Activated CD4-positive, alpha-beta T cell treated with anti-CD3 and anti-CD28 coated beads for 36 hours (primary cell): ENCODE measurements at regions not wholly inside any gene's neighbourhood (a gene's known extent, or its start where the extent isn't known, plus 50 kb on each side); places are given as distances from the start of the nearest gene placed in this dataset.
"Not testable (repeated sequence)": the region's sequence is repeated elsewhere in the genome, so short reads cannot be mapped to it uniquely, and the experiment has no call there.

Experiments used
- ATAC-seq: fragments of 200-7000 bp; cut with Tn5 transposase; one replicate; pipeline ENCODE4 v1.10.0; 2021; ENCODE audit warnings: mild to moderate bottlenecking, moderate library complexity
- CTCF ChIA-PET: fragments of 350-600 bp; sonication (Branson Sonifier 250); formaldehyde crosslinking; loops from one replicate; lab custom pipeline; 2021; ENCODE audit warnings: antibody characterized with exemption; lab: Charles Lee
- POLR2A ChIA-PET: fragments of 350-600 bp; sonication (Branson Sonifier 250); formaldehyde crosslinking; loops from one replicate; lab custom pipeline; 2021; ENCODE audit warnings: antibody characterized with exemption, inconsistent platforms; lab: Charles Lee
- DNase-seq: peaks from one replicate; pipeline ENCODE4 v3.0.0-alpha.2; 2020
- H3K27ac Mint-ChIP-seq: one replicate; pipeline ENCODE4 v1.8.0; 2021; ENCODE audit warnings: mixed read lengths
- H3K27me3 Mint-ChIP-seq: one replicate; pipeline ENCODE4 v1.8.0; 2021; ENCODE audit warnings: mixed read lengths
- H3K36me3 Mint-ChIP-seq: one replicate; pipeline ENCODE4 v1.8.0; 2021; ENCODE audit warnings: low read depth, mixed read lengths
- H3K4me1 Mint-ChIP-seq: one replicate; pipeline ENCODE4 v1.8.0; 2021; ENCODE audit warnings: mixed read lengths
- H3K4me3 Mint-ChIP-seq: one replicate; pipeline ENCODE4 v1.8.0; 2021; ENCODE audit warnings: mild to moderate bottlenecking, moderate library complexity, mixed read lengths
- H3K9me3 Mint-ChIP-seq: one replicate; pipeline ENCODE4 v1.8.0; 2021; ENCODE audit warnings: low read depth, mixed read lengths
- intact Hi-C, 2 experiments: fragments of 100-400 bp; cut with DNase I in 1 of 2; cut with micrococcal nuclease in 1 of 2; formaldehyde crosslinking; loops; one replicate each; pipeline versions ENCODE4 v1.14.2 to v1.15.1; 2022 to 2024; cut with DNase I, micrococcal nuclease

DNA sequence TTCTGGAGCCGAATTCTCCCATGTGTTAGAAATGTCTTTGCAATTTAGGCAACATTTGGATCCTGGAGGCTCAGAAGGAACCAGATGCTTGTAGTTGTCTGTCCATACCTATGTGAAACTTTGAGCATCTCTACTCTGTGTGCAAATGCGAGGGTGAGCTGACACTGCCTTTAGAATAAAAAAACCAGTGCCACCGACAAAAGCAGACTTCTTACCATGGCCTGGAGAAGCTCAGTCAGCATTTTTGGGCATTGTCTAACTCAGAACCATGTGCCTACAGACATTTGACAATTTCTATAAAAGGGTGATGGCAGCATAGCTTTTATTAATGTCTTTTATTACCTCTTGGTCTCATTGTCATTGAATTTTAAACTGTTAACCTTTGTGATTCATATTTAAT, 78.4 kb upstream of the PPM1H start:
- ATAC-seq (no peak), DNase-seq (no peak)
- no peaks in the 10 kb centered on the region for H3K9me3 Mint-ChIP-seq
- no peaks in the 10 kb centered on the region for H3K4me1 Mint-ChIP-seq
- H3K27ac Mint-ChIP-seq, result no peak overlapping the region
- H3K27me3 Mint-ChIP-seq, result peaks cover 2% of the 10 kb centered on the region
- no peak overlapping the region for H3K4me3 Mint-ChIP-seq
- POLR2A ChIA-PET, result no interaction called here
- H3K36me3 Mint-ChIP-seq, result no peaks in the 10 kb centered on the region
- CTCF ChIA-PET, result interaction anchor here (1.1 to 1.6 kb wide), 2 partner anchors 12 to 35 kb away, joined by 3 to 4 read pairs; no protein-coding TSS in a partner anchor
- intact Hi-C loops, result no loop called here

DNA sequence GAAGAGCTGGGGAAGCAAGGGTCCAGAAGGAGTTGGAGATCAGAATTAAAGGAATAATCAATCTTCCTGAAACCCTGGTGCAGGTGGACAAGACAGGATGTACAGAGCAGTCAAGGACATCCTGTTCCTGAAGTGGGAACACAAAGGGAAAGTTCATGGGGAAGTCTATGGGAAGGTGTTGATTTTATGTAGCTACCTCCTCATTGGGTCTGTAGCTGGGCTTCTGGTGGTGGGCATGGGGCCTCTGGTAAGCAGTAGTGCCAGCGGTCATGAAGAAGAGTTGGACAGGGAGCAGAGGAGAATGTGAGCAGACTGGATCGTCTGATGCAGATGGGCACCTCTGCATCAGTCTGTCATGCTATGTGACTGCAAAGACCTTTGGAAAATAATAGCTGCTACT, 75.7 kb upstream of the PPM1H start:
- H3K27ac Mint-ChIP-seq, result no peak overlapping the region
- no peak for ATAC-seq
- no peak for DNase-seq
- H3K9me3 Mint-ChIP-seq, result no peaks in the 10 kb centered on the region
- intact Hi-C loops, result no loop called here
- no peak overlapping the region for H3K4me3 Mint-ChIP-seq
- no peaks in the 10 kb centered on the region for H3K36me3 Mint-ChIP-seq
- H3K27me3 Mint-ChIP-seq, result peaks cover 4% of the 10 kb centered on the region
- no peaks in the 10 kb centered on the region for H3K4me1 Mint-ChIP-seq
- POLR2A ChIA-PET, result no interaction called here
- CTCF ChIA-PET, result interaction anchor here (0.9 to 1.2 kb wide), 2 partner anchors 9 to 19 kb away, joined by 3 read pairs; no protein-coding TSS in a partner anchor

DNA sequence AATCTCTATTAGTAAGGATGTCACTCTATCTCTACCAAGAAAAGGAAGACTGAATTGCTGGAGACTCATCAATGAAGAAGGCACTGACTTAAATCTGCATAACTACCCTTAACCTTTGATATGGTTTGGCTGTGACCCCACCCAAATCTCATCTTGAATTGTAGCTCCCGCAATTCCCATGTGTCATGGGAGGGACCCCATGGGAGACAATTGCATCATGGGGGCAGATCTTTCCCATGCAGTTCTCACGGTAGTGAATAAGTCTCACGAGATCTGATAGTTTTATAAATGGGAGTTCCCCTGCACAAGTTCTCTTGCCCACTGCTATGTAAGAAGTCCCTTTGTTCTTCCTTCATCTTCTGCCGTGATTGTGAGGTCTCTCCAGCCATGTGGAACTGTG, 73.4 kb upstream of the PPM1H start:
- intact Hi-C loops, result no loop called here
- Mint-ChIP-seq H3K27me3 (peaks cover 2% of the 10 kb centered on the region), H3K27ac (no peak overlapping the region), H3K4me3 (no peak overlapping the region), H3K4me1 (no peaks in the 10 kb centered on the region), H3K36me3 (no peaks in the 10 kb centered on the region), H3K9me3 (no peaks in the 10 kb centered on the region)
- DNase-seq (no peak), ATAC-seq (no peak)
- CTCF ChIA-PET, result no interaction called here
- POLR2A ChIA-PET, result no interaction called here

DNA sequence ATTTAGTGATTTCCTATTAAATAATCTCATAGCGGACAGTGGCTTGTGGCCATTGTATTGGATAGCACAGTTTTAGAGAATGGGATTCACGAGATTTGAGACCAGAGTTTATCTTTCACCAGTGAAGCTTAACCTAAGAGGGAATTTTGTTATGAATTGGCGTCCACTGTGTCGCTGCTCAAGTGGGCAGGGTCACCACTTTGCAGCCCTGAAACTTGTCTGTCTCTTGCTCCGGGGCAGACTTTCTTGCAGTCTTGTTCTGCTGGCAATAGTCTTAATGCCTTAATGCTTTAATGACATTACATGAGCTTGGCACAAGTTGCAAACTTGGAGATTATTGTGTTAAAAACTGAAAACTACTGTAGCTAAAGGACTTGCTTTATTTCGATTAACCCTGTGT, 72.8 kb upstream of the PPM1H start:
- intact Hi-C loops, result no loop called here
- no peak overlapping the region for H3K4me3 Mint-ChIP-seq
- H3K4me1 Mint-ChIP-seq, result no peaks in the 10 kb centered on the region
- ATAC-seq (no peak), DNase-seq (no peak)
- POLR2A ChIA-PET, result no interaction called here
- H3K27ac Mint-ChIP-seq, result no peak overlapping the region
- CTCF ChIA-PET, result no interaction called here
- peaks cover 2% of the 10 kb centered on the region for H3K27me3 Mint-ChIP-seq
- no peaks in the 10 kb centered on the region for H3K9me3 Mint-ChIP-seq
- no peaks in the 10 kb centered on the region for H3K36me3 Mint-ChIP-seq

DNA sequence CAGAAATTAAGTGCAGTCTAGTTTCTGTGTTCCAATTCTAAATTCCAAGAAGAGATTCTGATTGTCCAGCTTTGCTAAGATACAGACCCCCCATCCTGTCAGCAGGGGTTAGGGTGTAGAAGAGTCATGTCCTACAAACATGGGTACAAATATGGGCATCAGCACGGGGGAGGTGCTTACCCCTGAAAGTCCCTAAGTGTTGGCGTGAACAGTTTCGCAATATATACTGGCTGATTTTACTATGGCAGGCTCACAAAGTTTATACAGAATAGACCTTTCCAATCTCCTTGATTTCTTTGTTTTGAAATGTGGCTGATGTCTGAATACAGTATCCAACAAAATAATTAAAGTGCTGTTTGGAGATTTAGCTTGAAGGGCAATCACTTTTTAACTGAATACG, 71.6 kb upstream of the PPM1H start:
- intact Hi-C loops, result no loop called here

DNA sequence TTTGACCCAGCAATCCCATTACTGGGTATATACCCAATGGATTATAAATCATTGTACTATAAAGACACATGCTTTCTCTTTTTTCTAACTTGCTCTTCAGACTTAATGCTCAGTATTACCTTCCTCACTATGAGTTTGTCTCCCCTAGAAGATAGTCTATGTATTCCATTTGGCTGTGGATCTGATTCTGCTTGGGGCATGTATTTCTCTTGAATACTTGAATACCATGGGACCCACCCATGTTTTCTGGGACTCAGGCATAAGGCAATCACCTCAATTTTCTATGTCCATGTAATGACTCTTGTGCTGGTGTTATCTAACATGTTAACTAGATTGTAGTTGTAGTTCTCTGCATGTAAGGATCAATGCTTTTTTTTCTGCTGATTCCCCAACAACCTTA, 70.4 kb upstream of the PPM1H start:
- no peak overlapping the region for H3K4me3 Mint-ChIP-seq
- CTCF ChIA-PET, result no interaction called here
- H3K9me3 Mint-ChIP-seq, result no peaks in the 10 kb centered on the region
- DNase-seq, result no peak
- intact Hi-C loops, result no loop called here
- no peak for ATAC-seq
- no peak overlapping the region for H3K27ac Mint-ChIP-seq
- H3K4me1 Mint-ChIP-seq, result no peaks in the 10 kb centered on the region
- POLR2A ChIA-PET, result no interaction called here
- H3K27me3 Mint-ChIP-seq, result peaks cover 2% of the 10 kb centered on the region
- H3K36me3 Mint-ChIP-seq, result no peaks in the 10 kb centered on the region

More for the DNA sequence above, 71.6 kb upstream of the PPM1H start:
- peaks cover 2% of the 10 kb centered on the region for H3K27me3 Mint-ChIP-seq
- H3K9me3 Mint-ChIP-seq, result no peaks in the 10 kb centered on the region
- H3K4me1 Mint-ChIP-seq, result no peaks in the 10 kb centered on the region
- ChIA-PET POLR2A (no interaction called here), CTCF (no interaction called here)
- H3K27ac Mint-ChIP-seq, result no peak overlapping the region
- no peak overlapping the region for H3K4me3 Mint-ChIP-seq
- H3K36me3 Mint-ChIP-seq, result no peaks in the 10 kb centered on the region
- no peak for DNase-seq
- no peak for ATAC-seq

DNA sequence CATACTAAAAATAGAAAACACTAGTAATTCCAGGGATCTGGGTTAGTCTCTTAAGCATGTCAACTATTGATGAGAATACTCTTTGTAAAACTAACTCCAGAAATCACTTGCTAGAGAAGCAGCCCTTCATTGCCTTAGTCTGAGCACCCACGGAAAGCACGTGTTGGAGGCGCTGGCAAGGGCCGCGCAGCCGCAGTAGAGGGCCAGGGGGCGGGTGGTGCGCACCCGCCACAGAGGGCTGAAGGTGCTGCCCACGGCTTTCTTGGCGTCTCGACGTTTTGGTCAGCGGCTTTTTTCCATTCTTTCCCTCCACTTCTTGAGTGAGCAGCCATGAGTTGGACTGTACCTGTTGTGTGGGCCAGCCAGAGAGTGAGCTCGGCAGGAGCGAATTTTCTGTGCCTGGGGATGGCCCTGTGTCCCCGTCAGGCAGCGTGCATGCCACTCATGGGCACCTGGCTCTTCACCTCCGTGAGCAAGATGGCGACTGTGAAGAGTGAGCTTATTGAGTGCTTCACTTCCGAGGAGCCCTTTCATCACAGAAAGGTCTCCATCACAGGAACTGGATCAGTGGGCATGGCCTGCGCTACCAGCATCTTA, 68.4 kb upstream of the PPM1H start:
- ChIA-PET POLR2A (no interaction called here), CTCF (no interaction called here)
- Mint-ChIP-seq H3K27ac (no peak overlapping the region), H3K27me3 (peaks cover 7% of the 10 kb centered on the region), H3K4me3 (no peak overlapping the region), H3K36me3 (no peaks in the 10 kb centered on the region), H3K4me1 (no peaks in the 10 kb centered on the region), H3K9me3 (no peaks in the 10 kb centered on the region)
- DNase-seq (no peak), ATAC-seq (no peak)
- intact Hi-C loops, result no loop called here

DNA sequence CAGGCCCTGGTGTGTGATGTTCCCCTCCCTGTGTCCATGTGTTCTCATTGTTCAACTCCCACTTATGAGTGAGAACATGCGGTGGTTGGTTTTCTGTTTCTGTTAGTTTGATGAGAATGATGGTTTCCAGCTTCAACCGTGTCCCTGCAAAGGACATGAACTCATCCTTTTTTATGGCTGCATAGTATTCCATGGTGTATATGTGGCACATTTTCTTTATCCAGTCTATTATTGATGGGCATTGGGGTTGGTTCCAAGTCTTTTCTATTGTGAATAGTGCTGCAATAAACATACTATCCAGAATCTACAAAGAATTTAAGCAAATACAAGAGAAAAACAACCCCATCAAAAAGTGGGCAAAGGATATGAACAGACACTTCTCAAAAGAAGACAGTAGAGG, 67.1 kb upstream of the PPM1H start:
- DNase-seq, POLR2A ChIA-PET, H3K36me3 Mint-ChIP-seq, ATAC-seq, H3K27ac Mint-ChIP-seq, H3K27me3 Mint-ChIP-seq, H3K4me3 Mint-ChIP-seq, H3K4me1 Mint-ChIP-seq, intact Hi-C loops, H3K9me3 Mint-ChIP-seq: not testable (repeated sequence)
- CTCF ChIA-PET, result interaction anchor here (0.7 to 1.1 kb wide), 2 partner anchors 8 to 35 kb away, joined by 3 to 4 read pairs; no protein-coding TSS in a partner anchor

DNA sequence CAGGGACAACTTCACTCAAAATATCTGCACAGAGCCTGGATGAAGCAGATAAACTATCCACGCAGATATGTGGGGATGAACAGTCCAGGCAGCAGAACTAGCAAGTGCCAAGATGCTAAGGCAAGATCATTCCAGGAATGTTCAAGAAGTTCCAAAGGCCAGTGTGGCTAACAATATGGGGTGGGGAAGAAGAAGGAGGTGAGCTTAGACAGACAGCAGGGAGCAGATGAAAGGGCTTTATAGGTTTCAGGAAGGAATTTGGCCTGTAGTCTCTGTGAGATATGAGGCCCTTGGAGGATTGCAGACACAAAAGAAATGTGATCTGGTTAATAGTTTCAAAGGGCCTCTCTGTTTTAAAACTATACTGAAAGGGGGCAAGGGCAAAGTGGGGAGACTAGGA, 63.5 kb upstream of the PPM1H start:
- no peak overlapping the region for H3K27ac Mint-ChIP-seq
- peaks cover 5% of the 10 kb centered on the region for H3K27me3 Mint-ChIP-seq
- DNase-seq (no peak), ATAC-seq (no peak)
- no peaks in the 10 kb centered on the region for H3K4me1 Mint-ChIP-seq
- ChIA-PET CTCF (no interaction called here), POLR2A (no interaction called here)
- no peaks in the 10 kb centered on the region for H3K9me3 Mint-ChIP-seq
- intact Hi-C loops, result no loop called here
- no peak overlapping the region for H3K4me3 Mint-ChIP-seq
- H3K36me3 Mint-ChIP-seq, result no peaks in the 10 kb centered on the region

DNA sequence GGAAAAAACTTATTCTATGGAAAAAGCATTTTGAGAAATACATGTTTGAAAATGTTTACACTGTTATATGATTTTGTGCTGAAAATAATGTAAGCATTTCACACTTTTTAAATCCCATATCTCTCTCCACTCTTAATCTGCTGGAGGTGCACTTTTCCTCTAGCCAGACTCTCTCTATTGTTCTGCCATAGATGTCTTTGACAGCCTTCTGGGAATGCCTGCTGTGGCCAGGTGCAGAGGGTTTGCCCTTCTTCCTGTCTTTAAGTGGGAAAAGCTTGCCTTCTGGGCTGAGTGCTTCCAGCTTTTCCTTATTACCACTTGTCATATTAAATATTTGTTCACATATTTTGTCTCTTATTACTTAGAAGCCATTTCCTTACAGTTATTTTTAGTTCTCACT, 60.1 kb upstream of the PPM1H start:
- peaks cover 5% of the 10 kb centered on the region for H3K27me3 Mint-ChIP-seq
- intact Hi-C loops, result no loop called here
- H3K4me1 Mint-ChIP-seq, result no peaks in the 10 kb centered on the region

DNA sequence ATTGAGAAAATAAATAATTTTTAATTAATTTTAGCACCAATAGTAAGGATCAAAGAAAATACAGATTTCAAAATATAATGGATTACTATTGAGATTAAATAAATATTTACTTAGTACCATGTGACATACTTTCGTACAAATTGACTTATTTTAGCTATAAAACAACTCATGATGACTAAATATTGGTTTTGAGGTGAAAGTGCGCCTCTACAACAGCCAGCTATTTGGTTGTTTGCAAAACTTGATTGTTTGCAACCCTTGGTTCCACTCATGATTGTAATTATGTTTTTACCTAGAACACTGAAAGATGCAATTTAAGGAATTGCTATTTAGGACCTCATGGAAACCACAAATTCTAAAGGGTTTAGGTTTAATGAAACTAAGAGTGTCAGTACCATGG, 51.9 kb upstream of the PPM1H start:
- intact Hi-C loops, result no loop called here
- no peaks in the 10 kb centered on the region for H3K36me3 Mint-ChIP-seq
- H3K4me1 Mint-ChIP-seq, result no peaks in the 10 kb centered on the region
- ATAC-seq (no peak), DNase-seq (no peak)
- no peak overlapping the region for H3K4me3 Mint-ChIP-seq
- H3K27ac Mint-ChIP-seq, result no peak overlapping the region
- no peaks in the 10 kb centered on the region for H3K9me3 Mint-ChIP-seq
- CTCF ChIA-PET, result no interaction called here
- POLR2A ChIA-PET, result no interaction called here
- H3K27me3 Mint-ChIP-seq, result peaks cover 3% of the 10 kb centered on the region

More for the DNA sequence above, 60.1 kb upstream of the PPM1H start:
- H3K36me3 Mint-ChIP-seq, result no peaks in the 10 kb centered on the region
- ATAC-seq, result no peak
- ChIA-PET POLR2A (no interaction called here), CTCF (no interaction called here)
- no peak overlapping the region for H3K27ac Mint-ChIP-seq
- no peaks in the 10 kb centered on the region for H3K9me3 Mint-ChIP-seq
- no peak overlapping the region for H3K4me3 Mint-ChIP-seq
- DNase-seq, result no peak
